HepG2 (cell line): ENCODE measurements at regions not wholly inside any gene's neighbourhood (a gene's known extent, or its start where the extent isn't known, plus 50 kb on each side); places are given as distances from the start of the nearest gene placed in this dataset.

Experiments used
- ATAC-seq: fragments of 200-7000 bp; cut with Tn5 transposase; 3 replicates; pipeline ENCODE4 v1.9.1; 2020; ENCODE audit warnings: mild to moderate bottlenecking, moderate library complexity
- BruUV-seq: library from RNA; stranded (reverse); fragments of 400-500 nt; replicated peaks from 2 replicates; lab custom pipeline; 2021; lab: Mats Ljungman, UMichigan
- CTCF ChIA-PET: fragments of 300-600 bp; formaldehyde crosslinking; extraction: SDS; loops from one replicate; lab custom pipeline; 2021; ENCODE audit warnings: low total read pairs, inconsistent platforms, low intra/inter-chr PET ratio; lab: Yijun Ruan, JAX
- POLR2A ChIA-PET: fragments of 350-600 bp; sonication (Branson Sonifier 250); formaldehyde crosslinking; loops from one replicate; lab custom pipeline; 2020; ENCODE audit warnings: antibody characterized with exemption, inconsistent platforms; lab: Yijun Ruan, JAX
- DNase-seq: peaks from one replicate; pipeline ENCODE4 v3.0.0-alpha.2; 2015; ENCODE audit warnings: low spot score
- FAIRE-seq: peaks from 3 replicates; lab custom pipeline; 2011; peaks lifted over from hg19 to GRCh38; lab: Jason Lieb, UNC
- H2AFZ ChIP-seq: one replicate; pipeline ENCODE4 v1.6.1; 2011; ENCODE audit warnings: low read length, inconsistent platforms
- H3K27ac ChIP-seq: fragments of 300-600 bp; 3 replicates; pipeline ENCODE4 v1.8.0; 2011; ENCODE audit warnings: mixed run types, mild to moderate bottlenecking, mixed read lengths, low read length, inconsistent platforms; ENCODE audit not compliant: insufficient read depth; ENCODE audit errors: extremely low read length
- H3K27me3 ChIP-seq, 2 experiments: fragments of 200-600 bp in 1 of 2; 2 replicates in 1 of 2; 3 replicates in 1 of 2; pipeline versions ENCODE4 v1.6.0 to v1.8.0; 2011; ENCODE audit warnings: low read length in 2 of 2, mild to moderate bottlenecking in 2 of 2, moderate library complexity in 2 of 2, inconsistent platforms in 1 of 2; ENCODE audit not compliant: insufficient read depth in 2 of 2, control insufficient read depth in 1 of 2
- H3K36me3 ChIP-seq, 2 experiments: fragments of 200-600 bp in 1 of 2; replicated peaks in 1 of 2; 2 replicates in 1 of 2; 3 replicates in 1 of 2; pipeline versions ENCODE4 v1.5.1 to v1.8.0; 2011; ENCODE audit warnings: low read length in 2 of 2, inconsistent platforms in 1 of 2; ENCODE audit not compliant: insufficient read depth in 2 of 2, control insufficient read depth in 1 of 2
- H3K4me1 ChIP-seq: 2 replicates; pipeline ENCODE4 v1.5.1; 2012; ENCODE audit warnings: low read length, inconsistent platforms; ENCODE audit not compliant: insufficient read depth
- H3K4me2 ChIP-seq: 2 replicates; pipeline ENCODE4 v1.6.0; 2011; ENCODE audit warnings: low read depth, low read length, inconsistent platforms
- H3K4me3 ChIP-seq, 3 experiments: fragments of 200-600 bp in 1 of 3; sonication (generic), shearing (Covaris generic) in 1 of 3; replicated peaks in 1 of 3; 2 replicates each; pipeline ENCODE4 v1.5.1; 2011 to 2016; ENCODE audit warnings: low read length in 3 of 3, inconsistent platforms in 2 of 3, low read depth in 2 of 3, mild to moderate bottlenecking in 2 of 3, control low read depth in 1 of 3, mixed read lengths in 1 of 3; ENCODE audit not compliant: insufficient read depth in 1 of 3
- H3K79me2 ChIP-seq: one replicate; pipeline ENCODE4 v1.6.1; 2011; ENCODE audit warnings: low read length, inconsistent platforms; ENCODE audit not compliant: insufficient read depth
- H3K9ac ChIP-seq: 2 replicates; pipeline ENCODE4 v1.6.0; 2011; ENCODE audit warnings: mild to moderate bottlenecking, low read depth, low read length, inconsistent platforms; ENCODE audit not compliant: insufficient read depth
- H3K9me3 ChIP-seq: 2 replicates; pipeline ENCODE4 v1.5.1; 2012; ENCODE audit warnings: mild to moderate bottlenecking, low read length
- H4K20me1 ChIP-seq: 2 replicates; pipeline ENCODE4 v1.6.0; 2011; ENCODE audit warnings: inconsistent platforms, mild to moderate bottlenecking, low read length, moderate library complexity; ENCODE audit not compliant: insufficient read depth
- ATF7 ChIP-seq, 2 experiments: fragments of 450-650 bp in 1 of 2; sonication (generic) in 1 of 2; formaldehyde crosslinking in 1 of 2; IDR thresholded peaks; 2 replicates each; pipeline versions ENCODE4 v1.4.0 to v1.6.1; 2016 to 2020; ENCODE audit warnings: antibody characterized with exemption in 1 of 2, mild to moderate bottlenecking in 1 of 2, missing genetic modification reagents in 1 of 2
- HMGA1 ChIP-seq: sonication (generic); formaldehyde crosslinking; conservative IDR thresholded peaks from 2 replicates; pipeline ENCODE4 v1.4.0; 2020; ENCODE audit warnings: missing genetic modification reagents
- JUN ChIP-seq: sonication (generic); formaldehyde crosslinking; IDR thresholded peaks from 2 replicates; pipeline ENCODE4 v1.4.0; 2020; ENCODE audit warnings: mild to moderate bottlenecking, missing genetic modification reagents
- KDM3A ChIP-seq: IDR thresholded peaks from 2 replicates; pipeline ENCODE4 v1.6.1; 2018; ENCODE audit warnings: low read depth, missing compliant biosample characterization
- MIER3 ChIP-seq: IDR thresholded peaks from 2 replicates; pipeline ENCODE4 v1.6.1; 2016; ENCODE audit warnings: missing compliant biosample characterization, borderline replicate concordance
- MIXL1 ChIP-seq: IDR thresholded peaks from 2 replicates; pipeline ENCODE4 v1.6.1; 2016
- MNT ChIP-seq: fragments of 450-650 bp; IDR thresholded peaks from 2 replicates; pipeline ENCODE4 v1.6.1; 2016
- WGBS: methylation state at CpG from one replicate; pipeline ENCODE4 v1.1.6; 2017; ENCODE audit warnings: low lambda C conversion rate; 5-methylcytosine and 5-hydroxymethylcytosine counted together
- in situ Hi-C: cut with HindIII; loops from 2 replicates; pipeline ENCODE4 v1.10.0; 2017; ENCODE audit warnings: low pct_unique_long_range_greater_than_20kb; ENCODE audit not compliant: extremely low pct_ligation_motif_present
- intact Hi-C: fragments of 100-400 bp; cut with micrococcal nuclease; formaldehyde crosslinking; loops from one replicate; pipeline ENCODE4 v1.10.0; 2022; ENCODE audit not compliant: unreplicated experiment

DNA sequence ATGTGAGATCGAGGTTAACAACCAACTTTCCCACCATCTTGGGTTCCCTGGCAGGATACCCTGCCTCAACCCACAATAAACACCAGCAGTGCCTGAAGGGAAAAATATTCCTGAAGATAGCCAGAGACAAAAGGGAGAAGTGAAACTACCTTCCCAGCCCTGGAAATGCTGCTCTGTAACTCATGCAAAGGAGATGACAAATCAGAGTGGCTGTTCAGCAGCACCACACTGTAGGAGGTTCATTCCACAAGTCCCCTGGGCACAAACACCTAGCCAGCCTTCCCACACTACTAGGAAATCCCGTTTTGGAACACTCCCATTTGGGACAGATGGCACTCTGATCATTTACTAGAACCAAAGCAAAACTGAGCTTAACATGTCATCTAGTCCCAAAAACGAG lies 190.7 kb upstream of the RBBP8 start:
- intact Hi-C loops (no loop called here), in situ Hi-C loops (no loop called here)
- Histone ChIP-seq H3K9ac (no peak overlapping the region), H4K20me1 (no peaks in the 10 kb centered on the region), H3K36me3 (no peaks in the 10 kb centered on the region), H2AFZ (no peak overlapping the region), H3K4me3 (no peak overlapping the region), H3K27me3 (no peaks in the 10 kb centered on the region), H3K27ac (no peak overlapping the region), H3K9me3 (no peaks in the 10 kb centered on the region), H3K4me2 (no peak overlapping the region), H3K4me1 (no peaks in the 10 kb centered on the region), H3K79me2 (no peaks in the 10 kb centered on the region)
- no peak for ATAC-seq
- no TSS peak for BruUV-seq
- no peak for DNase-seq
- TF ChIP-seq MIXL1 = no peak
- no peak for TF ChIP-seq ATF7 (IDR thresholded peaks at IDR 0.05)
- TF ChIP-seq ATF7 (CRISPR knock-in tag; IDR thresholded peaks at IDR 0.05) = no peak
- no peak for TF ChIP-seq HMGA1 (CRISPR knock-in tag)
- no peak for TF ChIP-seq MIER3 (CRISPR knock-in tag)
- TF ChIP-seq JUN (CRISPR knock-in tag) = no peak
- ChIA-PET POLR2A (no interaction called here), CTCF (no interaction called here)
- WGBS = 0% methylated on average over 3 of the region's 3 CpGs
- no peak for FAIRE-seq

GRCh38 chr18:22745966-22746365 lies 187.2 kb upstream of the RBBP8 start:
- Histone ChIP-seq H3K4me2 (no peak overlapping the region), H3K27ac (no peak overlapping the region), H2AFZ (no peak overlapping the region), H3K9me3 (no peaks in the 10 kb centered on the region), H3K27me3 (no peaks in the 10 kb centered on the region), H3K4me1 (no peaks in the 10 kb centered on the region), H3K79me2 (no peaks in the 10 kb centered on the region), H4K20me1 (no peaks in the 10 kb centered on the region), H3K9ac (no peak overlapping the region), H3K36me3 (no peaks in the 10 kb centered on the region), H3K4me3 (no peak overlapping the region)
- intact Hi-C loops (no loop called here), in situ Hi-C loops (no loop called here)
- no TSS peak for BruUV-seq
- 0% methylated on average over 1 of the region's 1 CpG for WGBS
- ChIA-PET CTCF (no interaction called here), POLR2A (no interaction called here)
- peak; percentile 93 for TF ChIP-seq MNT
- TF ChIP-seq KDM3A (CRISPR knock-in tag) = no peak
- DNase-seq (no peak), FAIRE-seq (no peak), ATAC-seq (no peak)
